ENCODE measurements at regions not wholly inside any gene's neighbourhood (a gene's known extent, or its start where the extent isn't known, plus 50 kb on each side); places are given as distances from the start of the nearest gene placed in this dataset.

DNA sequence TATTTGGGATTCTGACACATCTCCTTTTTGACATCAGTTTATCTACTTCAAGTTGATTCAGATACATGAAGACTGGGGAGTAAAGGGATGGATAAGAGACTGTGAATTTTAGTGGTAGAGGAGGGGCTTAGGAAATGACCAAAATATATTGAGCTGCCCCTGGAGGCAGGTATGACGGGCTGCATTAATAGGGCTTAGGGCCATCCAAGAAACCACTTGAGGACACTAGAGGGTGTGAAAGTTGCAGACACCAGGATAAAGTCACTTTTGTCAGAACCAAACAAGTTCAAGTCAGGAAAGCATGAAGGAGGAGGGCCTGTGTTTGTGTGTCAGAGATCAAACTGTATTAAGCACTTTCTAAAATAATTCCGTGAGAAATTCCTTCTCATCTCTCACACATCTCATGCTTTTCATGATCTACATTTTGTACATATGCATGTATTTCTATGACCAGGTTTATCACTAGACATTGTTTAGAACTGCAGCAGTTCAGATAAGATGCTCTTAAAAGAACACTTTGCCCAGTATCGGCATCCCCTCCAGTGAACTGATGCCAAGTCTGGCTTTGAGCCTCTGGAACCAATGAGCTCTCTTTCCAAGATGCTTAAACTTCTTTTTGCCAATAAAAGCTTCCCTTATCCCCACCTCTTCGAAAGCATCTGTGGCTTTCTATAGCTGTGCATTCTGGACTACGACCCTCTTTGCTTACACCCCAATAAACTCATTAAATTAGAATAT lies 136.9 kb downstream of the SLC38A1 start:
- no peak overlapping the region for H3K4me3 ChIP-seq
- no peaks in the 10 kb centered on the region for H3K4me1 ChIP-seq (replicated peaks)
- no peak for DNase-seq (ENCODE audit: low spot score)
- H3K9me3 ChIP-seq: no peaks in the 10 kb centered on the region
- intact Hi-C loops (cut with DNase I): loop anchor here (10.0 kb wide), 1 partner anchor 883 kb away; no protein-coding TSS in a partner anchor
- no peaks in the 10 kb centered on the region for H3K27me3 ChIP-seq (replicated peaks; ENCODE audit: insufficient read depth)
- no peak overlapping the region for H3K27ac ChIP-seq
- TF ChIP-seq, protein P1, sequence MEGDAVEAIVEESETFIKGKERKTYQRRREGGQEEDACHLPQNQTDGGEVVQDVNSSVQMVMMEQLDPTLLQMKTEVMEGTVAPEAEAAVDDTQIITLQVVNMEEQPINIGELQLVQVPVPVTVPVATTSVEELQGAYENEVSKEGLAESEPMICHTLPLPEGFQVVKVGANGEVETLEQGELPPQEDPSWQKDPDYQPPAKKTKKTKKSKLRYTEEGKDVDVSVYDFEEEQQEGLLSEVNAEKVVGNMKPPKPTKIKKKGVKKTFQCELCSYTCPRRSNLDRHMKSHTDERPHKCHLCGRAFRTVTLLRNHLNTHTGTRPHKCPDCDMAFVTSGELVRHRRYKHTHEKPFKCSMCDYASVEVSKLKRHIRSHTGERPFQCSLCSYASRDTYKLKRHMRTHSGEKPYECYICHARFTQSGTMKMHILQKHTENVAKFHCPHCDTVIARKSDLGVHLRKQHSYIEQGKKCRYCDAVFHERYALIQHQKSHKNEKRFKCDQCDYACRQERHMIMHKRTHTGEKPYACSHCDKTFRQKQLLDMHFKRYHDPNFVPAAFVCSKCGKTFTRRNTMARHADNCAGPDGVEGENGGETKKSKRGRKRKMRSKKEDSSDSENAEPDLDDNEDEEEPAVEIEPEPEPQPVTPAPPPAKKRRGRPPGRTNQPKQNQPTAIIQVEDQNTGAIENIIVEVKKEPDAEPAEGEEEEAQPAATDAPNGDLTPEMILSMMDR (IDR thresholded peaks at IDR 0.05): peak in 1 of 4 experiments; percentile 7
- no peak for TF ChIP-seq POLR2AphosphoS5 (IDR thresholded peaks at IDR 0.05)
- H3K36me3 ChIP-seq: no peaks in the 10 kb centered on the region
- WGBS: 52% methylated on average over 5 of the region's 5 CpGs

DNA sequence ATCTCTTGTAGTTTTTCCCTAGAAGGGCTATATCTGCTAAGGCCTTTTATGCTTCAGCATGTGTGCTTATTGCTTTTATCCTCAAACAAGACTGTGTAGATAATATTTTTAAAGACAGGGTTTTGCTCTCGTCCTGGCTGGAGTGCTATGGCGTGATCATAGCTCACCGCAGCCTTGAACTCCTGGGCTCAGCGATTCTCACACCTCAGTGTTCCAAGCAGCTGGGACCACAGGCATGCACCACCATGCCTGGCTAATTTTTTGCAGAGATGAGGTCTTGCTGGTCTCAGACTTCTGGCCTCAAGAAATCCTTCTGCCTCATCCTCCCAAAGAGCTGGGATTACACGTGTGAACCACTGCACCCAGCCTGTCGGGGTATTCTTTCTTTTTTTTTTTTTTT lies 137.3 kb upstream of the SCAF11 start:
- DNase-seq (ENCODE audit: low spot score): no peak
- Histone ChIP-seq H3K4me3 (no peak overlapping the region), H3K27me3 (replicated peaks; ENCODE audit: insufficient read depth) (no peaks in the 10 kb centered on the region), H3K27ac (no peak overlapping the region), H3K9me3 (no peaks in the 10 kb centered on the region), H3K4me1 (replicated peaks) (no peaks in the 10 kb centered on the region), H3K36me3 (no peaks in the 10 kb centered on the region)
- TF ChIP-seq POLR2AphosphoS5 (IDR thresholded peaks at IDR 0.05) (no peak), POLR2A (IDR thresholded peaks at IDR 0.05) (no peak)
- TF ChIP-seq, protein P1 (IDR thresholded peaks at IDR 0.05): no peak
- 78% methylated on average over 6 of the region's 6 CpGs for WGBS
- intact Hi-C loops (cut with DNase I): loop anchor here (10.0 kb wide), 1 partner anchor 807 kb away; no protein-coding TSS in a partner anchor

DNA sequence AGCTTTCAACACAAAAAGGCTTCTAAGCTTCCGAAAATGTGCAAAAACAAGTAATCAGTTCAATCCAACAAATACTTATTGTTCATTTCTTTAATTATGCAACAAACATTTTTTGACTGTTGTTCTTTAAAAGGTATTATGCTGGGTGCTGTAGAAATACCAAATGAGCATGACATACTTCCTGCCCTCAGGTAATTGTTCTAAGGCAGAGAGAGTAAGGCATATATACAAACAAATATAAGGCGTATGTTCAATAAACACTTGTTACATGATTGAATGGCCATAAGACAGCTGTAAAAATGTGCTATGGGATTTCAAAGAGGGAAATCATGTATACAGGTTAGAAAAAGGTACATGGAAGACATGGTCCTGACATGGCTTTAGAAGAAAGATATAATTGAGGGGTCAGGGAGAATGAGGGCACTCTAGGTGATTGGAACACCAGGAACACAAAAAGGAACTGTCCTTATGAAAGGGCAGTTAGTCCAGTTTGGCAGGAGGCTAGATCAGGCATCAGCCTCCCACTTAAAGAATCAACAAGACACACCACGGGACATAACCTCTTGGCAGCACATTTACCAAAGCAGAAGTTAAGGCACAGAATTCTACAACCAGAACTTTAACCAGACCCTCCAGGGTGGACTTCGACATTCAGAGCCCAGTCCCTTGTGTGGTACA lies 135.8 kb upstream of the SCAF11 start:
- Histone ChIP-seq H3K27me3 (replicated peaks; ENCODE audit: insufficient read depth) (no peaks in the 10 kb centered on the region), H3K9me3 (no peaks in the 10 kb centered on the region), H3K4me3 (no peak overlapping the region), H3K4me1 (replicated peaks) (no peaks in the 10 kb centered on the region), H3K36me3 (no peaks in the 10 kb centered on the region), H3K27ac (no peak overlapping the region)
- intact Hi-C loops (cut with DNase I): loop anchor here (10.0 kb wide), 1 partner anchor 809 kb away; no protein-coding TSS in a partner anchor
- no peak for DNase-seq (ENCODE audit: low spot score)
- 70% methylated on average over 4 of the region's 4 CpGs for WGBS
- TF ChIP-seq POLR2AphosphoS5 (IDR thresholded peaks at IDR 0.05): peak; percentile 16
- TF ChIP-seq, protein P1 (IDR thresholded peaks at IDR 0.05): no peak
- TF ChIP-seq POLR2A (IDR thresholded peaks at IDR 0.05): no peak

DNA sequence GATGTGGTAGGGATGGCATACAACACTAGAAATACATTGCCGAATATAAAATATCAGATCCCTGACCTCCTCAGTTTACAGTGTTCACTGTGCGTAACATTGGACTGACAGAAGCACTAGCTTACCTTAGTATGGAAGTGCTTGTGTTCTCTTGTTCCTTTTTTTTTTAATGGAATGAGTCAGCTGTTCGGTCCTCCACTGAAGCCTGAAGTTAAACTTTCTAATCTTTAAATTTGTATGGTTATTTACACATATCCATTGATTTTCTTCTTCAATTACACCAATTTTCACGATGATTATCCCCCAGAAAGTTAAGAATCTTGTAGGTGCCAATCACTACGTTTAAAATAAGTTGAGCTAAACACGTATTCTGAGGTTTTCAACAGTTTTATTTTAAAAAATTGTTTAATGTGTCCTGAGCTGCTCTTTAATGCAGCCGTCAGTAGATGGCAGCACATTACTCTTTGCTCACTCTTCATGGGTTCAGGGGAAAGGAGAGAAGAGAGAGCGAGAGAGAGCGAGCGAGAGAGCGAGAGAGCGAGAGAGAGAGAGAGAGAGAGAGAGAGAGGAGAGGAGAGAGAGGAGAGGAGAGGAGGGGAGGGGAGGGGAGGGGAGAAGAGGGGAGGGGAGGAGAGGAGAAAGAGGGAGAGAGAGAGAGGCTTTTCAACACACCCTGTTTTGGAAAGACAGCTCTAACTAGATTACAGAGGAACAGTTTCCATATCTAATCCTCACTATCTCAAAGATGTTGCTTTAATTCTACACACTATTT lies 134.7 kb upstream of the SCAF11 start:
- intact Hi-C loops (cut with DNase I): loop anchor here (2.0 to 10.0 kb wide), 2 partner anchors 240 to 810 kb away; no protein-coding TSS in a partner anchor
- no peaks in the 10 kb centered on the region for H3K36me3 ChIP-seq
- no peaks in the 10 kb centered on the region for H3K9me3 ChIP-seq
- WGBS: 7% methylated on average over 12 of the region's 12 CpGs
- no peak overlapping the region for H3K4me3 ChIP-seq
- no peaks in the 10 kb centered on the region for H3K4me1 ChIP-seq (replicated peaks)
- no peaks in the 10 kb centered on the region for H3K27me3 ChIP-seq (replicated peaks; ENCODE audit: insufficient read depth)
- no peak overlapping the region for H3K27ac ChIP-seq
- peak; percentile 52 for DNase-seq (ENCODE audit: low spot score)
- no peak for TF ChIP-seq POLR2A (IDR thresholded peaks at IDR 0.05)
- TF ChIP-seq POLR2AphosphoS5 (IDR thresholded peaks at IDR 0.05): peak; percentile 23
- TF ChIP-seq, protein P1 (IDR thresholded peaks at IDR 0.05): peak; percentile 57 to 80 (median 76)

All from prostate gland (tissue), 2 donors.